Esophagus squamous epithelium (tissue), 5 donors: ENCODE measurements at regions not wholly inside any gene's neighbourhood (a gene's known extent, or its start where the extent isn't known, plus 50 kb on each side); places are given as distances from the start of the nearest gene placed in this dataset.

ENCODE experiments used
- DNase-seq: peaks from one replicate; lab custom pipeline; 2025; lab: John Stamatoyannopoulos, UW
- H3K27ac ChIP-seq, 4 donors: fragments of 200-600 bp; sonication (generic); one replicate each; pipeline ENCODE4 v1.5.1; 2016 to 2019; ENCODE audit warnings: mild to moderate bottlenecking in 1 of 4
- H3K27me3 ChIP-seq, 4 donors: fragments of 200-600 bp; sonication (generic); 1 replicate in 3 of 4; 2 replicates in 1 of 4; pipeline versions ENCODE4 v1.5.1 to v1.6.0; 2017 to 2021; ENCODE audit warnings: antibody characterized with exemption in 1 of 4
- H3K36me3 ChIP-seq, 3 donors: fragments of 200-600 bp; sonication (generic); one replicate each; pipeline ENCODE4 v1.5.1; 2016 to 2019
- H3K4me1 ChIP-seq, 3 donors: fragments of 200-600 bp; sonication (generic); one replicate each; pipeline ENCODE4 v1.5.1; 2017 to 2019
- H3K4me3 ChIP-seq, 4 donors: fragments of 200-600 bp; sonication (generic); 1 replicate in 3 of 4; 2 replicates in 1 of 4; pipeline ENCODE4 v1.5.1; 2016 to 2019; ENCODE audit warnings: mild to moderate bottlenecking in 2 of 4, moderate library complexity in 1 of 4
- H3K9me3 ChIP-seq, 3 donors: fragments of 200-600 bp; sonication (generic); one replicate each; pipeline ENCODE4 v1.5.1; 2016 to 2019
- POLR2A ChIP-seq, 4 donors: fragments of 450-650 bp; IDR thresholded peaks; one replicate each; pipeline ENCODE4 v1.6.1; 2017; ENCODE audit warnings: antibody characterized with exemption in 4 of 4, mild to moderate bottlenecking in 4 of 4, moderate library complexity in 3 of 4
- WGBS, 2 donors: methylation state at CpG; one replicate each; pipeline ENCODE4 v1.1.5; 2018; 5-methylcytosine and 5-hydroxymethylcytosine counted together
- intact Hi-C: fragments of 100-400 bp; cut with DNase I; formaldehyde crosslinking; loops from one replicate; pipeline ENCODE4 v1.15.0; 2022
- TF ChIP-seq, protein P1 (sequence below), 6 experiments: fragments of 450-650 bp in 4 of 6; fragments of 200-600 bp in 2 of 6; sonication (generic) in 2 of 6; IDR thresholded peaks; one replicate each; pipeline ENCODE4 v1.5.1; 2016 to 2019; ENCODE audit warnings: antibody characterized with exemption in 6 of 6, mild to moderate bottlenecking in 4 of 6, moderate library complexity in 4 of 6
- donor health status: DM: yes; HTN: yes; CAD: no.

DNA sequence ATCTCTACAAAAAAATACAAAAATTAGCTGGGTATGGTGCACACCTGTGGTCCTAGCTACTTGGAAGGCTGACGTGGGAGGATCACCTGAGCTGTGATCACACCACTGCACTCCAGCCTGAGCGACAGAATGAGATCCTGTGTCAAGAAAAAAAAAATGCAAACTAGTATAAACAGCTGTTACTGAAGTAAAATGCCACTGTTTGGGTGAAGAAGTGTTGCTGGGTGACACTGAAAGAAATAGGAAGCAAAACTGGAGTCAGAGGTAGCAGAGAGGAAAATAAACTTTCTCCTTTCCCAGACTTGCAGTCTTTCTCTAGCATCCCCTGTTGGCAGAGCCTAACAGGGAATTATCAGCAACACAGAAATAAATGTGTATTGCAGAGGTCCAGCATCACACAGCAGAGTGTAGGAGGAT lies 241.2 kb upstream of the PREP start:
- TF ChIP-seq POLR2A (IDR thresholded peaks at IDR 0.05): no peak
- 73 to 78% methylated on average over 2 of the region's 2 CpGs for WGBS, 2 donors
- no peaks in the 10 kb centered on the region for H3K9me3 ChIP-seq
- peak overlapping the region in 2 of 4 donors; percentile 11 to 49 for H3K27ac ChIP-seq
- H3K36me3 ChIP-seq: no peaks in the 10 kb centered on the region
- no peak overlapping the region for H3K4me3 ChIP-seq
- intact Hi-C loops: no loop called here
- no peaks in the 10 kb centered on the region for H3K27me3 ChIP-seq
- H3K4me1 ChIP-seq: peaks cover 0 to 38% (median 0%) of the 10 kb centered on the region in 3 donors
- DNase-seq: no peak

DNA sequence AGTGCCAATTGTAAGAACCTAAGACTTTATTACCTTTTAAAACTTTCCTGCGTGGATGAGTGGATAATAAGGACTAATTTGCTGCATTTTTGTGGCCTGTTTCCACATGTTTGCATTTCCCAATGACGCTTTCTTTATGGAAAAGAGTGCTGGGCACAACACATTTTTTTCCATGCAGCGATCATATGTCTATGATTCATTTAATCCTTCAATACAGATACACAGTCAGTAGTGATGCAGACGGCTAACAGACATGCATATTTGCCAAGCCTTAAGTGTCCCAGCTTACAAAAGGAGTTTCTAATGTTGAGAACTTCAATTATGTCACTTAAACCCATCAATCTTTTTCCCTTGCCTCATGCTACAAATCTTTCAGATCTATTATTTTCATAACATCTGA lies 239.8 kb upstream of the PREP start:
- intact Hi-C loops: no loop called here
- TF ChIP-seq, protein P1, sequence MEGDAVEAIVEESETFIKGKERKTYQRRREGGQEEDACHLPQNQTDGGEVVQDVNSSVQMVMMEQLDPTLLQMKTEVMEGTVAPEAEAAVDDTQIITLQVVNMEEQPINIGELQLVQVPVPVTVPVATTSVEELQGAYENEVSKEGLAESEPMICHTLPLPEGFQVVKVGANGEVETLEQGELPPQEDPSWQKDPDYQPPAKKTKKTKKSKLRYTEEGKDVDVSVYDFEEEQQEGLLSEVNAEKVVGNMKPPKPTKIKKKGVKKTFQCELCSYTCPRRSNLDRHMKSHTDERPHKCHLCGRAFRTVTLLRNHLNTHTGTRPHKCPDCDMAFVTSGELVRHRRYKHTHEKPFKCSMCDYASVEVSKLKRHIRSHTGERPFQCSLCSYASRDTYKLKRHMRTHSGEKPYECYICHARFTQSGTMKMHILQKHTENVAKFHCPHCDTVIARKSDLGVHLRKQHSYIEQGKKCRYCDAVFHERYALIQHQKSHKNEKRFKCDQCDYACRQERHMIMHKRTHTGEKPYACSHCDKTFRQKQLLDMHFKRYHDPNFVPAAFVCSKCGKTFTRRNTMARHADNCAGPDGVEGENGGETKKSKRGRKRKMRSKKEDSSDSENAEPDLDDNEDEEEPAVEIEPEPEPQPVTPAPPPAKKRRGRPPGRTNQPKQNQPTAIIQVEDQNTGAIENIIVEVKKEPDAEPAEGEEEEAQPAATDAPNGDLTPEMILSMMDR (IDR thresholded peaks at IDR 0.05): no peak
- no peak for TF ChIP-seq POLR2A (IDR thresholded peaks at IDR 0.05)
- H3K36me3 ChIP-seq: no peaks in the 10 kb centered on the region
- no peak for DNase-seq
- no peaks in the 10 kb centered on the region for H3K27me3 ChIP-seq
- H3K4me1 ChIP-seq: peaks cover 0 to 38% (median 0%) of the 10 kb centered on the region in 3 donors
- H3K9me3 ChIP-seq: no peaks in the 10 kb centered on the region
- no peak overlapping the region for H3K27ac ChIP-seq
- 43 to 55% methylated on average over 4 of the region's 4 CpGs for WGBS, 2 donors
- H3K4me3 ChIP-seq: no peak overlapping the region

DNA sequence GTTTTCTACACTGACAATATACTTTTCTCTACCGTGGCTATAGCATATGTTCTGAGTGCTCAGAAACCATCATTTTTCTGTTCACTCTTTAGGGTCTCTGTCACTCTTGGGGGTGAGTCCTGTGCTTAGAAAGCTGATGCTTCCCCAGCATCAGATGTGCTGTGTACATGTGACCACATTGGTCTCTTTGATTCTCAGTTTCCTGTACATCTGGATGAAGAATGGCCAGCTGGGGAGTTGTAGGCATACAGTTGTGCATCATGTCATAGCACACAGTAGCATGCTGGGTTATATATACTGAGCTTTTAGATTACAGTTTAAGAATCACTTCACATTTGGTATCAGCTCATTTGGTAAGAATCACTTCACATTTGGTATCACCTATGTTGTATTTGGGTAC lies 238.6 kb upstream of the PREP start:
- Histone ChIP-seq H3K4me3 (no peak overlapping the region), H3K27me3 (no peaks in the 10 kb centered on the region), H3K4me1 (peaks cover 0 to 34% (median 0%) of the 10 kb centered on the region in 3 donors), H3K36me3 (no peaks in the 10 kb centered on the region), H3K27ac (no peak overlapping the region), H3K9me3 (no peaks in the 10 kb centered on the region)
- intact Hi-C loops: no loop called here
- TF ChIP-seq, protein P1 (IDR thresholded peaks at IDR 0.05): no peak
- TF ChIP-seq POLR2A (IDR thresholded peaks at IDR 0.05): no peak
- DNase-seq: no peak
- 95 to 96% methylated on average over 1 of the region's 1 CpG for WGBS, 2 donors

DNA sequence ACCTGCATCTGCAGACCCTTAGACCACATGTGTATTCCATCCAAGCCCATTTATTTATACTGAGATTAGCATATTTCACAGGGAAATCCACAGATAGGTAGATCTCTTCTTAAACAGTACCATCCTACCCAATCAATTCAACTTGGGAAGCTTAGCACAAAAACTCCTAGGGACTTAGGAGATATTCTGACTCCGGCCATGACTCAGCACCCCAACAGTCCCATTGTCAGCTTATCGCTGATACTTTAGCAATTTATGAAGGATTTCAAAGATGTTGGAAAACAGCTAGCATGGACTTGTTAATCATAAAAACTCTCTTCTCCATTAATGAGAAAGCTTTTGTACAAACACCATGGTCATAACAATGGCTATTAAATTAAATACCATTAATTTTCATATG lies 236.2 kb upstream of the PREP start:
- no peak for DNase-seq
- intact Hi-C loops: no loop called here
- WGBS, 2 donors: 74 to 100% methylated on average over 2 of the region's 2 CpGs

GRCh38 chr6:105633814-105634213 lies 230.9 kb upstream of the PREP start:
- Histone ChIP-seq H3K4me1 (no peaks in the 10 kb centered on the region), H3K36me3 (no peaks in the 10 kb centered on the region)
- no peak for TF ChIP-seq POLR2A (IDR thresholded peaks at IDR 0.05)

More for the DNA sequence above, 236.2 kb upstream of the PREP start:
- Histone ChIP-seq H3K27me3 (no peaks in the 10 kb centered on the region), H3K9me3 (no peaks in the 10 kb centered on the region), H3K27ac (no peak overlapping the region), H3K4me3 (no peak overlapping the region), H3K36me3 (no peaks in the 10 kb centered on the region), H3K4me1 (peaks cover 0 to 15% (median 0%) of the 10 kb centered on the region in 3 donors)
- TF ChIP-seq, protein P1 (IDR thresholded peaks at IDR 0.05): no peak
- TF ChIP-seq POLR2A (IDR thresholded peaks at IDR 0.05): no peak

DNA sequence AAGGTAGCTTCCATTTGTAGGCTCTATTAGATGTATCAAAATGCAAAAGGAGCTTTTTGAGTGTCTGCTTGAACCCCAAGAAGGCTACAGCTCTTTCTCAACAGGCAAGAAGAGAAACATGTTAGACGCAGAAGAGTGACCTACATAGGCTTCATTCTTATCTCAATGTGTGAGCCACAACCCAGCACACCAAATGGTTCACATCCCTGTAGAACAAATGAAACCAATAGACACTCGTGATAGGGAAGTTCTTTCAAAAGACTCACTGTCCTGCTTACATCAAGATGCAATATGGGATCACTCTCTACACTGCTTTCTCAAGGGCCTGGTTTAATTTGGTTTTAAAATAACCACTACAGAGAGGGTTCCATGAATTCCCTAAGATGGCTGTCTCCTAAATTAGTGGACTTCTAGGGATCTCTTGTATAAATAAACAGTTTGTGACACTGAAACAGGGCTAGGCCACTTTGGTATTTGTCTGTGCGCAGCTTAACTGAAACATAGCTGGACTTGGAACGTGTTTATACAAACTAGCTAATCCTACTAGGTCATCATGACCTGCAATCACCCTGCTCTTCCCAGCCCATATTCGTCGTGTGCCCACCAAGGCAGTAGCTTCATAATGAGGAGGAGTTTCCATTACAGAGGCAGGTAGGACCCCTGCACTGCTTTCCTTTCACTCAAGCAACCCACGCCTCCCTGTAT lies 225.4 kb upstream of the PREP start:
- TF ChIP-seq, protein P1 (IDR thresholded peaks at IDR 0.05): no peak
- TF ChIP-seq POLR2A (IDR thresholded peaks at IDR 0.05): no peak
- no peak for DNase-seq
- WGBS, 2 donors: 71 to 78% methylated on average over 6 to 7 of the region's 7 CpGs
- peak overlapping the region in 1 of 4 donors; percentile 26 for H3K27ac ChIP-seq
- no peaks in the 10 kb centered on the region for H3K36me3 ChIP-seq
- no peaks in the 10 kb centered on the region for H3K9me3 ChIP-seq
- no peaks in the 10 kb centered on the region for H3K27me3 ChIP-seq
- intact Hi-C loops: no loop called here
- H3K4me1 ChIP-seq: peaks cover 0 to 9% (median 8%) of the 10 kb centered on the region in 3 donors
- no peak overlapping the region for H3K4me3 ChIP-seq

More at GRCh38 chr6:105633814-105634213, 230.9 kb upstream of the PREP start:
- Histone ChIP-seq H3K4me3 (no peak overlapping the region), H3K27me3 (no peaks in the 10 kb centered on the region), H3K9me3 (no peaks in the 10 kb centered on the region), H3K27ac (no peak overlapping the region)
- DNase-seq: no peak
- intact Hi-C loops: no loop called here
